ENCODE measurements at regions not wholly inside any gene's neighbourhood (a gene's known extent, or its start where the extent isn't known, plus 50 kb on each side); places are given as distances from the start of the nearest gene placed in this dataset.

DNA sequence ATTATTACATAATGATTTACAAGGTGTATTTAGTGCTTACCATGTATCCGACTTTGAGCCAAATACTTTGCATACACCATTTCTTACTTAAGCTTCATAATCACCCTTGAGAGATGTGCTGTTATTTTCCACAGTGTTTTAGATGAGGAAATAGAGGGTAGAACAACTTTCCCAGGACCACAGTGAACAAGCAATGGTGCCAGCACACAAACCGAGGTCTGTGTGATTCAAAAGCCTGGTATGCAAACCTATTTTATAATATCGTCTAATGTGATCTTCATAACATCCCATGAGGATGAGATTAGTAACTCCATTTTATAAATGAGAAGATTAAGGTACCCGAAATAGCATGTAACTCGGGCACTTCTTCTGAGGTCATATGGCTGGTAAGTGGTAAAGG lies 294.7 kb downstream of the NSG2 start:
- Histone ChIP-seq H3K27ac (ENCODE audit: control insufficient read depth, insufficient read depth) (no peak overlapping the region), H3K4me1 (ENCODE audit: control insufficient read depth, insufficient read depth, low read length) (no peaks in the 10 kb centered on the region; the same call in 1 of the 2 replicates), H3K79me2 (ENCODE audit: control insufficient read depth, insufficient read depth, low read length) (no peaks in the 10 kb centered on the region), H3K4me2 (ENCODE audit: control insufficient read depth, insufficient read depth) (no peak overlapping the region), H3K36me3 (ENCODE audit: control insufficient read depth in 2 of 2, insufficient read depth in 2 of 2, low read length in 1 of 2) (no peaks in the 10 kb centered on the region), H3K9ac (ENCODE audit: control insufficient read depth, insufficient read depth, low read length) (no peak overlapping the region), H4K20me1 (ENCODE audit: control insufficient read depth, insufficient read depth) (no peaks in the 10 kb centered on the region), H2AFZ (ENCODE audit: control insufficient read depth, low read depth, low read length) (no peak overlapping the region), H3K27me3 (replicated peaks in 1 of 2; ENCODE audit: control insufficient read depth in 2 of 2, insufficient read depth in 2 of 2, low read length in 1 of 2) (peaks cover 0 to 7% of the 10 kb centered on the region in 2 experiments), H3K9me3 (replicated peaks; ENCODE audit: control insufficient read depth, insufficient read depth, low read length) (no peaks in the 10 kb centered on the region), H3K4me3 (no peak overlapping the region)
- WGBS (ENCODE audit: insufficient coverage, insufficient replicate concordance, low lambda C conversion rate, missing lambda C conversion rate) = 10% methylated on average over 5 of the region's 5 CpGs
- BruUV-seq (replicated peaks) = no TSS peak
- TF ChIP-seq MXI1 (IDR thresholded peaks at IDR 0.05; ENCODE audit: low read depth, low read length) (no peak), CBX3 (IDR thresholded peaks at IDR 0.05; ENCODE audit: borderline replicate concordance, low read depth) (no peak)
- TF ChIP-seq, protein P1, sequence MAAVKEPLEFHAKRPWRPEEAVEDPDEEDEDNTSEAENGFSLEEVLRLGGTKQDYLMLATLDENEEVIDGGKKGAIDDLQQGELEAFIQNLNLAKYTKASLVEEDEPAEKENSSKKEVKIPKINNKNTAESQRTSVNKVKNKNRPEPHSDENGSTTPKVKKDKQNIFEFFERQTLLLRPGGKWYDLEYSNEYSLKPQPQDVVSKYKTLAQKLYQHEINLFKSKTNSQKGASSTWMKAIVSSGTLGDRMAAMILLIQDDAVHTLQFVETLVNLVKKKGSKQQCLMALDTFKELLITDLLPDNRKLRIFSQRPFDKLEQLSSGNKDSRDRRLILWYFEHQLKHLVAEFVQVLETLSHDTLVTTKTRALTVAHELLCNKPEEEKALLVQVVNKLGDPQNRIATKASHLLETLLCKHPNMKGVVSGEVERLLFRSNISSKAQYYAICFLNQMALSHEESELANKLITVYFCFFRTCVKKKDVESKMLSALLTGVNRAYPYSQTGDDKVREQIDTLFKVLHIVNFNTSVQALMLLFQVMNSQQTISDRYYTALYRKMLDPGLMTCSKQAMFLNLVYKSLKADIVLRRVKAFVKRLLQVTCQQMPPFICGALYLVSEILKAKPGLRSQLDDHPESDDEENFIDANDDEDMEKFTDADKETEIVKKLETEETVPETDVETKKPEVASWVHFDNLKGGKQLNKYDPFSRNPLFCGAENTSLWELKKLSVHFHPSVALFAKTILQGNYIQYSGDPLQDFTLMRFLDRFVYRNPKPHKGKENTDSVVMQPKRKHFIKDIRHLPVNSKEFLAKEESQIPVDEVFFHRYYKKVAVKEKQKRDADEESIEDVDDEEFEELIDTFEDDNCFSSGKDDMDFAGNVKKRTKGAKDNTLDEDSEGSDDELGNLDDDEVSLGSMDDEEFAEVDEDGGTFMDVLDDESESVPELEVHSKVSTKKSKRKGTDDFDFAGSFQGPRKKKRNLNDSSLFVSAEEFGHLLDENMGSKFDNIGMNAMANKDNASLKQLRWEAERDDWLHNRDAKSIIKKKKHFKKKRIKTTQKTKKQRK (IDR thresholded peaks at IDR 0.05; ENCODE audit: low read depth, low read length) = no peak
- CTCF ChIA-PET = no interaction called here
- in situ Hi-C loops (cut with MboI) (no loop called here), intact Hi-C loops (cut with micrococcal nuclease; ENCODE audit: unreplicated experiment) (no loop called here)
- FAIRE-seq (no peak), DNase-seq (ENCODE audit: low read depth, low spot score) (no peak), ATAC-seq (no peak)
- POLR2A ChIA-PET = no interaction called here
- RAD21 ChIA-PET (ENCODE audit: unreplicated experiment) = no interaction called here
- SMC1A ChIA-PET (ENCODE audit: uncharacterized antibody, unreplicated experiment) = interaction anchor here (1.2 kb wide), 1 partner anchor 15 kb away, joined by 3 read pairs; no protein-coding TSS in a partner anchor

DNA sequence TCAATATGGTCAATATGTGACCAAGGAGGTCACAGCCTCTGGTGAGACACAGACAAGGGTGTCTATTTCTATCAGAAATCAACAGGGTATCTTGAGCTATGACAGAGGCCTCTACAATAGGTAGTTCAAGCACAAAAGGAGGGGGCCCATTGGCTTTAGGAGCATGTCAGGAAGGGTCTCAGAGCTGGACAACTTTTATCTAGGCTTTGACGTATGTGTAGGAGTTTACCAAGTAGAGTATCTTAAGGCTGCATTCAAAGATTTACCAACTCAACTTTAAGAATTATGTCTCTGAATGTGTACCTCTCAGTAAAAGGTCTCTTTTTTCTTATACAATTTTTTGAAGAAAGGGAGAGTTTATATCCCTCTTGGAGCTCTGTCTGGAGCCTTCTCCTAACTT lies 297.2 kb downstream of the NSG2 start:
- H3K9ac ChIP-seq (ENCODE audit: control insufficient read depth, insufficient read depth, low read length) = no peak overlapping the region
- no peak overlapping the region for H2AFZ ChIP-seq (ENCODE audit: control insufficient read depth, low read depth, low read length)
- DNase-seq (ENCODE audit: low read depth, low spot score) = no peak
- H3K27ac ChIP-seq (ENCODE audit: control insufficient read depth, insufficient read depth) = no peak overlapping the region
- no peak for ATAC-seq
- no peak overlapping the region for H3K4me2 ChIP-seq (ENCODE audit: control insufficient read depth, insufficient read depth)
- CTCF ChIA-PET = no interaction called here
- H3K4me1 ChIP-seq (ENCODE audit: control insufficient read depth, insufficient read depth, low read length) = no peaks in the 10 kb centered on the region
- H3K27me3 ChIP-seq (replicated peaks in 1 of 2; ENCODE audit: control insufficient read depth in 2 of 2, insufficient read depth in 2 of 2, low read length in 1 of 2) = peaks cover 0 to 4% of the 10 kb centered on the region in 2 experiments; a peak in 3 of 4 replicates
- RAD21 ChIA-PET (ENCODE audit: unreplicated experiment) = no interaction called here
- H3K4me3 ChIP-seq = no peak overlapping the region
- SMC1A ChIA-PET (ENCODE audit: uncharacterized antibody, unreplicated experiment) = no interaction called here
- H4K20me1 ChIP-seq (ENCODE audit: control insufficient read depth, insufficient read depth) = no peaks in the 10 kb centered on the region
- in situ Hi-C loops (cut with MboI) (no loop called here), intact Hi-C loops (cut with micrococcal nuclease; ENCODE audit: unreplicated experiment) (no loop called here)
- FAIRE-seq = no peak
- BruUV-seq (replicated peaks) = no TSS peak
- POLR2A ChIA-PET = no interaction called here
- 42% methylated on average over 1 of the region's 1 CpG for WGBS (ENCODE audit: insufficient coverage, insufficient replicate concordance, low lambda C conversion rate, missing lambda C conversion rate)
- no peaks in the 10 kb centered on the region for H3K36me3 ChIP-seq (ENCODE audit: control insufficient read depth in 2 of 2, insufficient read depth in 2 of 2, low read length in 1 of 2)
- no peaks in the 10 kb centered on the region for H3K79me2 ChIP-seq (ENCODE audit: control insufficient read depth, insufficient read depth, low read length)
- no peaks in the 10 kb centered on the region for H3K9me3 ChIP-seq (replicated peaks; ENCODE audit: control insufficient read depth, insufficient read depth, low read length)
- TF ChIP-seq IKZF2 (IDR thresholded peaks at IDR 0.05) (no peak), STAT3 (IDR thresholded peaks at IDR 0.05; ENCODE audit: low read depth, low read length) (no peak), JUNB (IDR thresholded peaks at IDR 0.05) (no peak)
- TF ChIP-seq, protein P2, sequence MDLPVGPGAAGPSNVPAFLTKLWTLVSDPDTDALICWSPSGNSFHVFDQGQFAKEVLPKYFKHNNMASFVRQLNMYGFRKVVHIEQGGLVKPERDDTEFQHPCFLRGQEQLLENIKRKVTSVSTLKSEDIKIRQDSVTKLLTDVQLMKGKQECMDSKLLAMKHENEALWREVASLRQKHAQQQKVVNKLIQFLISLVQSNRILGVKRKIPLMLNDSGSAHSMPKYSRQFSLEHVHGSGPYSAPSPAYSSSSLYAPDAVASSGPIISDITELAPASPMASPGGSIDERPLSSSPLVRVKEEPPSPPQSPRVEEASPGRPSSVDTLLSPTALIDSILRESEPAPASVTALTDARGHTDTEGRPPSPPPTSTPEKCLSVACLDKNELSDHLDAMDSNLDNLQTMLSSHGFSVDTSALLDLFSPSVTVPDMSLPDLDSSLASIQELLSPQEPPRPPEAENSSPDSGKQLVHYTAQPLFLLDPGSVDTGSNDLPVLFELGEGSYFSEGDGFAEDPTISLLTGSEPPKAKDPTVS (IDR thresholded peaks at IDR 0.05; ENCODE audit: low read depth, low read length) = no peak
- TF ChIP-seq, protein P3, sequence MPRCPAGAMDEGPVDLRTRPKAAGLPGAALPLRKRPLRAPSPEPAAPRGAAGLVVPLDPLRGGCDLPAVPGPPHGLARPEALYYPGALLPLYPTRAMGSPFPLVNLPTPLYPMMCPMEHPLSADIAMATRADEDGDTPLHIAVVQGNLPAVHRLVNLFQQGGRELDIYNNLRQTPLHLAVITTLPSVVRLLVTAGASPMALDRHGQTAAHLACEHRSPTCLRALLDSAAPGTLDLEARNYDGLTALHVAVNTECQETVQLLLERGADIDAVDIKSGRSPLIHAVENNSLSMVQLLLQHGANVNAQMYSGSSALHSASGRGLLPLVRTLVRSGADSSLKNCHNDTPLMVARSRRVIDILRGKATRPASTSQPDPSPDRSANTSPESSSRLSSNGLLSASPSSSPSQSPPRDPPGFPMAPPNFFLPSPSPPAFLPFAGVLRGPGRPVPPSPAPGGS (IDR thresholded peaks at IDR 0.05; ENCODE audit: borderline replicate concordance, insufficient read depth, low read depth, low read length, poor library complexity, severe bottlenecking) = no peak

Measured in GM12878 (cell line).